Fibroblast of the aortic adventitia (primary cell): ENCODE measurements at regions not wholly inside any gene's neighbourhood (a gene's known extent, or its start where the extent isn't known, plus 50 kb on each side); places are given as distances from the start of the nearest gene placed in this dataset.
"Not testable (repeated sequence)": the region's sequence is repeated elsewhere in the genome, so short reads cannot be mapped to it uniquely, and the experiment has no call there.

Experiments
- DNase-seq: peaks from one replicate; pipeline ENCODE4 v3.0.0-alpha.2; 2010; ENCODE audit warnings: low read depth
- H3K4me3 ChIP-seq: 2 replicates; pipeline ENCODE4 v1.5.1; 2011; ENCODE audit warnings: low read depth, mild to moderate bottlenecking, control low read depth, low read length, moderate library complexity
- CTCF ChIP-seq: IDR thresholded peaks from 2 replicates; pipeline ENCODE4 v1.5.1; 2011; ENCODE audit warnings: mild to moderate bottlenecking, low read length, control low read depth, inconsistent platforms; ENCODE audit not compliant: insufficient read depth

- no peak for TF ChIP-seq CTCF
- DNase-seq = no peak
- H3K4me3 ChIP-seq = no peak overlapping the region
Measured at GRCh38 chr10:43997330-43997729, 348.6 kb upstream of the ZNF32 start.

- TF ChIP-seq CTCF = no peak
- no peak overlapping the region for H3K4me3 ChIP-seq
- no peak for DNase-seq
Measured at GRCh38 chr10:43994539-43994938, 345.9 kb upstream of the ZNF32 start.

GRCh38 chr10:43992816-43993215 is 344.1 kb upstream of the ZNF32 start:
- DNase-seq, H3K4me3 ChIP-seq: not testable (repeated sequence)

GRCh38 chr10:43986374-43986773 is 337.7 kb upstream of the ZNF32 start:
- no peak for DNase-seq
- TF ChIP-seq CTCF = no peak
- no peak overlapping the region for H3K4me3 ChIP-seq

GRCh38 chr10:43985941-43986340 is 337.3 kb upstream of the ZNF32 start:
- TF ChIP-seq CTCF = no peak
- no peak for DNase-seq

GRCh38 chr10:43983856-43984271 is 335.2 kb upstream of the ZNF32 start:
- TF ChIP-seq CTCF = no peak
- no peak overlapping the region for H3K4me3 ChIP-seq
- DNase-seq = no peak

More at GRCh38 chr10:43985941-43986340, 337.3 kb upstream of the ZNF32 start:
- H3K4me3 ChIP-seq = no peak overlapping the region

GRCh38 chr10:43983405-43983804 is 334.7 kb upstream of the ZNF32 start:
- DNase-seq = no peak
- no peak for TF ChIP-seq CTCF
- H3K4me3 ChIP-seq = no peak overlapping the region
